GM23338 (cell line): ENCODE measurements at regions not wholly inside any gene's neighbourhood (a gene's known extent, or its start where the extent isn't known, plus 50 kb on each side); places are given as distances from the start of the nearest gene placed in this dataset.

Experiments used
- CREB1 ChIP-seq: fragments of 250-450 bp; sonication (Bioruptor Pico); IDR thresholded peaks from 2 replicates; pipeline ENCODE4 v1.5.0; 2020; ENCODE audit warnings: low read depth, mild to moderate bottlenecking, moderate library complexity
- CTCF ChIP-seq, 2 experiments: fragments of 200-600 bp in 1 of 2; sonication (generic) in 1 of 2; conservative IDR thresholded peaks; 2 replicates each; pipeline versions ENCODE4 v1.5.1 to v1.6.1; 2016 to 2017; ENCODE audit warnings: antibody characterized with exemption in 2 of 2, low read depth in 2 of 2, mild to moderate bottlenecking in 2 of 2, moderate library complexity in 1 of 2
- EZH2 ChIP-seq: fragments of 200-600 bp; sonication (generic); IDR thresholded peaks from one replicate; pipeline ENCODE4 v1.8.0; 2017; ENCODE audit warnings: antibody characterized with exemption, mild to moderate bottlenecking, low read depth; ENCODE audit not compliant: unreplicated experiment
- JUNB ChIP-seq: IDR thresholded peaks from one replicate; pipeline ENCODE4 v1.6.1; 2016; ENCODE audit warnings: antibody characterized with exemption; ENCODE audit not compliant: unreplicated experiment
- POLR2AphosphoS5 ChIP-seq: IDR thresholded peaks from 2 replicates; pipeline ENCODE4 v1.6.1; 2016; ENCODE audit warnings: antibody characterized with exemption, low read depth
- REST ChIP-seq: IDR thresholded peaks from one replicate; pipeline ENCODE4 v1.6.1; 2018; ENCODE audit warnings: antibody characterized with exemption; ENCODE audit not compliant: unreplicated experiment

GRCh38 chr12:83805156-83805772, 1107.3 kb downstream of the SLC6A15 start:
- no peak for TF ChIP-seq CTCF (conservative IDR thresholded peaks at IDR 0.05; ENCODE audit: low read depth in 2 of 2)
- no peak for TF ChIP-seq POLR2AphosphoS5
- no peak for TF ChIP-seq EZH2
- TF ChIP-seq REST = no peak
- no peak for TF ChIP-seq JUNB
- no peak for TF ChIP-seq CREB1 (CRISPR knock-in tag)
